ENCODE measurements at regions not wholly inside any gene's neighbourhood (a gene's known extent, or its start where the extent isn't known, plus 50 kb on each side); places are given as distances from the start of the nearest gene placed in this dataset.
"Not testable (repeated sequence)": the region's sequence is repeated elsewhere in the genome, so short reads cannot be mapped to it uniquely, and the experiment has no call there.

DNA sequence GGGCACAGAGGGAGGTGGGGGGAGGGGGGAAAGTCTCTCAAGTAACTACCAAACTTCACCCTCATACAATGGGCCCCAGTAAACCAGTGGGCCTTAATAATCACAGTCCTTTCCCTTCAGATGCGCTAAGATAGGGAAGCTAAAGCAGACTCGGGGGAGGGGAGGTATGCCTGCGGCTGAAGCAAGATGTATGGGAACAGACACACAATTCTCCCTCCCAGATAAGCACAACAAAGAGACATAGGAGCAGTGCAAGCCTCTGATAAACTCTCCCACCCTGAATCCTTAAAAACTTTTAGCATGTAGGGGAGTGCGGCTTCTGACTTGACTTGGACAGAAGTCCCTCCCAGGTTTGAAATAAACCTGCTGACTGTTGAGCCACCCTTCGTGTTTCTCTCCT lies 54.7 kb downstream of the PROP1 start:
- DNase-seq, result not testable (repeated sequence)

DNA sequence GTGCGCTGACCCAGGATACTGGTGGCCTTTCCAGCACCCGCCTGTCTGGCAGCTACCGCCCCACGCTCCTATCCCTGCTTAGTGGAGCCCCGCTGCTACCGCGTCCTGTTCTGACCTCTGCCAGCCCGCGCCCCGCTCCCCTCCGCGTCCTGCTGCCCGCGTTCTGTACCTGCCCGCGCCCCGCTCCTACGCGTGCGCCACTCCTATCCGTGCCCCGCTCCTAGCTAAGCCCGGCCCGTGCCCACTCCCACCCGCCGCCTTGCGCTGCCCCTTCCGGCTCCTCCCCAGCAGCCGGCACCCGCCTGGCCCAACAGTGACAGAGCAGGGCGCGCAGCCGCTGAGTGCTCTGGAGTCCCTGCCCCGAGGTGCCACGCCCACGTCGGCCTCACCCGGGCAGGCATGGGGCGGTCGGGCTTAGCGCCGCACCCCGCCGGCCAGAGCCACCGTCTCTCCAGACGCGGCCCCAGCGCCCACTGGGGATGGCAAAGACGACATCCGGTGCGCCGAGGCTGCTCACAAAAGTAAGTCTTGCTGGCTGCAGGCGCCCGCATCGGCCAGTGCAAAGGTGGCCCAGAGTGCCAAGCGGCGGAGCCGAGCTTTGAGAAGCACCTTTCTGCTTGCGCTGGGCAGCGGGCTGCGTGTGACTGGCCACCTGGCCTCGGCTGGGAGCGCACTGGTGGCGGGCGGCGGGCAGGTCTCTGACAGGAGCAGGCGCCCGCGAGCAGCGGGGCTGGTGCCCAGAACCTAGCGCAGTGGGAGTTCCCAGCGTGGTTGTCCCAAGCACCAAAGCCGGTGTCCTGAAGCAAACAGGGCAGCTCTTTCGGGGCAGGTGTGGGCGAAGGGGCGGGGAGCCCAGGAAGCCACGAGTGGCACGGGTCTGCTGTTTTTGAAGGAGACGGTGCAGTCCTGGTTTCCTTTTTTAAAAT lies 56.5 kb downstream of the PROP1 start:
- not testable (repeated sequence) for DNase-seq

DNA sequence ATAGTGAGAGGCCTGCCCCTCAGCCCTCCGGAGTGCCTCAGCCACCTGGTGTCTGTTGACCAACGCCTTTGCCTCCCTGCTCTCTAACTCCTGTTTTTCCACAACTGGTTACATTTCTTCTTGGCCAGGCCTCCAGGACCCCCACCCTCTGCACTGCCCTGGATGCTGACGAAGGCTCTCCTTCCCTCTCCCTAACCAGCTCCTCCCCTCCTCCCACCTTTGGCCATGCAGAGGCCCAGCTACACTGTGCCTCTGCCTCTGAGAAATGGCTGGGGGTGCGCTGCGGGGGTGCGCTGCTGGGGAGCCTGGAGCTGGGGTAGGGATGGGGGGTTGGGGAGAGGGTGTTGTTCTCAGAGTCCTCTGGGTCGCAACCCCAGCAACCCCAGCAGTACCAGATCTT lies 57.3 kb downstream of the PROP1 start:
- not testable (repeated sequence) for DNase-seq

DNA sequence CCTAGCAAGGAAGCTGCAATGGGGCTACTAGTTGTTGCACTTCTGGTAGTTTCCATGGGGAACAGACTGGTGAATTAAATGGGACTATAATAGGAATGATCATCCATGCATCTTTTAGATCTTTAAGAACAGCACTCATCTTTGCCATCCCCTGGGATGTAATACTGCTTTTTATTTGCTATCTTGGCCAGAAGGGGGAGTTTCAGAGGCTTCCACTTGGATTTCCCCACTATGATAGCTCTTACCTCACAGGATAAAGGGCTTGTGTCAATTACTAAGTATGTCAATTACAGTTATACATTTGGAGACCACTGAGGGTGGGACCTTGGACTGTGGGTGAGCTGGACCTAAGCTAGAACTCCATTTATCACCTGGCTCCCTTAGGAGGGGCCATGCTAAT lies 61.8 kb downstream of the PROP1 start:
- DNase-seq, result not testable (repeated sequence)

DNA sequence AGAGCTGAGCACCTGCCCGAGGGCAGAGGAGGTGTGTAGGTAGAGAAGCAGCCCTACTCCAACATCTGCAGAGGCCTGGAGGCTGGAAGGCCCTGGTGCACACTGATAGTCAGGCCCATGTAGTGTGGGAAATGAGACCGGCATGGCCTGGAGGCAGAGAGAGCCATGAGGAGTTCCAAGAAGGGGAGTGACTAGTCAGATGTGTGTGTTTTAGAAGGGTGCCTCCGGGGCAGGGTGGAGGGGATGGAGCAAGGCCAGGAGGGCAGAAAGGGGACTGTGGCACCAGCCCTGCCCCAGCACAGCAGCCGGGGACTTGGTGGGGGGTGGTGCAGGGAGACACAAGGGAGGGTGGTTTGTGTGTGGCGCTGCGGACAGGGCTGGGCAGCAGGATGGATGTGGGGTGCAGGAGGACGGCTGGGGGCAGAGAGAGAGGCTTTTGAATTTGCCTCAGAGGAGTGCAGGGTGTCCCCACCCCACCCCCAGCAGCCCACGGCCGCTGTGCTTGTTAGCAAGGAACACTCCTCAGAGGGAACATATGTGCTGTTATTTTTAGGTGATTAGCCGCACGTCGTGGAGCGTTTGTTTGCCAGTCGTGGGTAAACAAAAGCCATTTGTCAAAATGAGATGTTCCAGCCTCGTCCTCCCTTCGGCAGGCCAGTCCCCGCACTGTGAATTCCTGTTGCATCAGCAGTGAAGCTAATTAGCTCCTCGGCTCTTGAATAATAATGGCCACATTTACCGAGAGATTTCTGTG lies 65.6 kb downstream of the PROP1 start:
- peak; percentile 33 for DNase-seq

DNA sequence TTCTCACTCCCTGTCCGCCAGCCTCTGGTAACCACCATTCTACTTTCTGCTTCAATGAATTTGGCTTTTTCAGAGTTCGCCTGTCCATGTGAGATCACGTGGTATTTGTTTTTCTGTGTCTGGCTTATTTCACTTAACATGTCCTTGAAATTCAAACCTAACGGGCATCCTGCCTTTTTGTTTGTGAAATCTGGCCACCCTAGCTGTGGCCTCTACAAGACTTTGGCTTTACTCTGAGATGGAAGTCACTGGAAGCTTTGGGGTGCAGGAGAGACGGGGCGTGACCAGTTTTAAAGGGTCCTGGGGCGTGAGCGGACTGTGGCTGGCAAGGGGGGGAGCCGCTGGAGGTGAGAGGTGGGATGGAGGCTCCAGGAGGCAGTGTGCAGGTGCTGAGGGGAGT lies 66.4 kb downstream of the PROP1 start:
- not testable (repeated sequence) for DNase-seq

DNA sequence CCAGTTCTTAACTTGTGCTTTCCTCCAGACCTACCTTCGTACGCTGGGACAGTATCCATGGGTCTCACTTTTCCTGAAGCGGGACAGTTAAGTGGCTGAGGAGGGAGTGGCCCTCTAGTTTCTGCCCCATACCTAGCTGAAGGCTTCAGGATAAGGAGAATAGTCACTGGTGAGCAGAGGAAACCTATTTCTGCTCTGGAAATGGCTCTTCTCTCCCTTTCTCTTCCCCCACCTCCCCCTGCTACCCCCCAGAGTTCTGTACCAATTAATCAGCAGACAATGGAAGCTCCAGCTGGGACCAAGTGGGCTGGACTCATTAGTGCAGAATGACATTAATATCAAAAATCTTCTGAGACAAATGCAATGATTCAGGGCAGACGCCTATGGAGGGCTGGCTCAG lies 68.5 kb downstream of the PROP1 start:
- not testable (repeated sequence) for DNase-seq

DNA sequence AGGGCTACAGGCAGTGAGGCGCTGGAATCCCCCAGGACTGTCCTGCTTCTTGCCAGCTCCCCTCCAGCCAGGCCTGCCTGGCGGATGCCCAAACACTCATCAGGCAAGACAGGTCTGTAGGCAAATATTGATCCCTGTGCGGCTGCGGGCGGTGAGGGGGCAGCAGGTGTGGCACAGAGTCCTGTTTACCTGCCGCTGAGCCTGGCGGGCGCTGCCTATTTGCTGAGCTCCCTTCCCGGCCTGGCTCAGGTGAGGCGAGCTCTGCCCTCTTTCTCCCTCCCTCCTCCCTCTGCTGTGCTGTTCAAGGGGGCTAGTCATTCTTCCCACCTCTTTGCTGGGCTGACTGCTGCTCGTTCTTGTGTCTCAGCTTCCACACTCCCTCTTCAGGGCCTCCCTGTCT lies 71.5 kb downstream of the PROP1 start:
- not testable (repeated sequence) for DNase-seq

DNA sequence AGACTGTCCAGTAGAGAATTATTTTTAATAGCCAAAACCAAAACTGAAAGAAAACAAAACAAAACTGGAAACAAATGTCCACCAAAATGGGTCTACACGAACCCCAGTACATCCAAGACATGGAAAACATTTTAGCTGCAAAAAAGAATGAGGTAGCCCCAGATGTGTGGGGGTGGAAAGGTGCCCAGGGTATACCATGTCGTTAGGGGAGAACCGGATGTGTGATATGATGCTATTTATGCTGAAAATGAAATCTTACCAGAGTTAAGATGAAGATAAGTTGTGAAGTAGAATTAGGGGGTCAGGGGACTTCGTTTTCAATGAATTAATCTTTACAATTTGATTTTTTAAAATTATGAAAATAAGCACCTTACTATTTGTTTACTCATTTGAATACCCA lies 72.2 kb downstream of the PROP1 start:
- not testable (repeated sequence) for DNase-seq

DNA sequence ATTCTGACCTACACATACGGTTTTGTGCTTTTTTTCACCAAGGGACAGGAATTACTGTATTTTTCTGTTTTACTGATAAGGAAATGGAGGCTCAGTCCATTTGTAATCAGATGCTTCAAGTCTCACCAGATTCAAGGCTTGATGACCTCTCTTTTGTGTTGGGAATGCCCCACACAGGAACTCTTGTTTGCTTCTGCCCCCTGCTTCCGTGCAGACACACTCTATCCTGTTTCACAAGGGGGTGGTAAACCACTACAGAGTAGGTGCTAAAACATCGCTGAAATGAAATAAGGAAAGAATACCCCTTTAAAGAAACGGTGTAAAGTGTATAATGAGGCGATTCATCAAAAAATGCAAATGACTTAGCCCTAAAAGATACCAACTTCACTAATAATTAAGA lies 72.9 kb downstream of the PROP1 start:
- DNase-seq, result not testable (repeated sequence)

DNA sequence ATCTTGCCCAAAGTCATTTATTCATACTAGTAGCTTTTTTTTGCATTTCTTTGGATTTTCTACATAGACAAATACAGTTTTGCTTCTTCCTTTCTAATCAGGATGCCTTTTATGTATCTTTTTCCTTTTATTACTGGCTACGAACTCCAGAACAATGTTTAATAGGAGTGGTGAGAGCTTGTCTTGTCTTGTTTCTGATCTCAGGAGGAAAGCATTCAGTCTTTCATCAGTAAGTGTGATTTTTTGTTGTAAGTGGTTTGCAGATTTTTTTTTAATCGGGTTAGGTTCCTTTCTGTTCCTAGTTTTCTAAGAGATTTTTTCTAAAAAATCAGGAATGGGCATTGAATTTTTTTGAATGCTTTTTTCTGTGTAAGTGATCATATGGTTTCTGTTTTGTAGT lies 86.8 kb downstream of the PROP1 start:
- DNase-seq, result not testable (repeated sequence)

DNA sequence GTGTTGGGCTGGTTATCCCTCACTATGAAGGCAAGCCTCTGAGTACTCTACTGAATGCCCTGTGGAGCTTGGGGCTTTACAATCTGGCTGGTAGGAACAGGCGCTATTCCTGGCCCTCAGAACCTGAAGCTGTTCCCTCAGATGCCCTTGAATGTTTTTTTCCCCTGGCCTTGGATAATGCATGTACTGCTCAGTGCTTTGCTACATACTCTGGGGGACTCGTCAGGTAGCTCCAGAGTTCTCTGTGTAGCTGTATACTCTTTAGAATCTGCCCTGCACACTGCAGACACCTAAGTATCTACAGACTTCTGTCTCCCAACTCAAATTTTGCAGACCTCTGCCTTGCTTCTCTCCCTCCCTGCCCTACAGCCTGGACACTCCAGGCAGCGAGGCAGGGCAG lies 93.2 kb downstream of the PROP1 start:
- not testable (repeated sequence) for DNase-seq

DNA sequence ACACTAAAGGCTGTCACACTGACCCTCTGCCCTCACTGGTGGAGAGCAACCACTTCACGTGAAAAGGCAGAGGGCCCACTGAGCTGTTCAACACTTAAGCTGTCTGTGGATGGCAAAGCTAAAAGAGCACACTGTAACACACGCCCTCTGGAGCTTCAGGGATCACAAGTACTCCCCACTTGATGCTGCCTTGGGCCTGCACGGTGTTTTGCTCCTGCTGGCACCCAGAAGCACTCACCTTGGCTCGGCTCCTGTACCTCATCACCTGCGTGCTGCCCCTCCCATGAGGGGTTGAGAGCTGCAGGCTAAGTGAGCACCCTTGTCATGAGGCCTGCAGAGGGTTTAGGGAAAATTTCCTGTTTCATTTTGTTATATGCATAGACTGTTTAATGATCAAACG lies 96.0 kb downstream of the PROP1 start:
- DNase-seq, result not testable (repeated sequence)

DNA sequence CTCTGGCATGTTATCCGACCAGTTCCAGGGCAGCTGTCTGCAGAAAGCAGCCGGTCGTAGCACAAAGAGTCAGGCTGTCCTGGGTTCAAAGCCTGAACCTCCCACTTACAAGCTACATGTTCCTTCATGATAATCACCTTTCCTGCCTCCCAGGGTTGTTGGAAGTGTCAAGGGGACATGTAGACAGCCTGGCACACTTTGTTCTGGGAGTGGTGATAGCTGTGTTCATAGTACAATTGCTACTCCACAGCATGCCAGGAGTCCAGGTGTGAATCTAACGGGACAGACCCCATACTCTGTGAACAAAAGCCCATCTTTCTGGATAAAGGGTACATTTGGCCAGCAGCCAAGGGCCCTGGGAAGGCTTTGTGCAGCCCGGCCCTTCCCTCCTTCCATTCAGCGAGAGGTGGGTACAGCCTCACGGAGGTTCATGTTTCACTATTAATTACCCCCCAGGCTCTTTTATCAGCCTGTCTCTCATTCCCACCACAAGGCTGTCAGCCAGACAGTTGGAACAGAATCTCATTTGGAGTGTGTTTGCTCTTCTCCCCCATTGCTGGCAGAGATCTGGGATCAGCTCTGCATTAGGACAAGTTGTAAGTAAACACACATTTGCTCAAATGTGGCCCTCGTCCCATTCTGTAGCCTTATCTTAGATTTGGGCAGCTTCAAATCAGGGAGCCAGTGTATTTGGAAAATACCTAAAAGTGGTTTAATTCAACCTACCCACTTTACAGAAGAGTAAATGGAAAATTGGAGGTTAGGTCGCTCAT lies 101.2 kb downstream of the PROP1 start:
- DNase-seq, result not testable (repeated sequence)

DNA sequence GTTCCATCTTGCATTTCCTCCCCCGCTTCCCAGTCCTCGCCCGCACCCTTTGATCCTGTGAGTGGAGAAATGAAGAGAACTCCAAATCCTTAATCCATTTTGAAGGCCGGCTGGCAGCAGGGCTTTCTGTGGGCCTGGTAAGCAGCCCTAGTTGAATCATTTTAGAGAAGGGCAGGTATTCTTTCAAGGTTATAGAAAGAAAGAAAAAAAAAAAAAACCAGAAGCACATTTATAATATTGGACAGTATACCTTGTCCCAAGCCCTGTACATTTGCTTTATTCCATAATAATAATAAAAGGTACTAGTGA lies 103.7 kb downstream of the PROP1 start:
- DNase-seq, result not testable (repeated sequence)

DNA sequence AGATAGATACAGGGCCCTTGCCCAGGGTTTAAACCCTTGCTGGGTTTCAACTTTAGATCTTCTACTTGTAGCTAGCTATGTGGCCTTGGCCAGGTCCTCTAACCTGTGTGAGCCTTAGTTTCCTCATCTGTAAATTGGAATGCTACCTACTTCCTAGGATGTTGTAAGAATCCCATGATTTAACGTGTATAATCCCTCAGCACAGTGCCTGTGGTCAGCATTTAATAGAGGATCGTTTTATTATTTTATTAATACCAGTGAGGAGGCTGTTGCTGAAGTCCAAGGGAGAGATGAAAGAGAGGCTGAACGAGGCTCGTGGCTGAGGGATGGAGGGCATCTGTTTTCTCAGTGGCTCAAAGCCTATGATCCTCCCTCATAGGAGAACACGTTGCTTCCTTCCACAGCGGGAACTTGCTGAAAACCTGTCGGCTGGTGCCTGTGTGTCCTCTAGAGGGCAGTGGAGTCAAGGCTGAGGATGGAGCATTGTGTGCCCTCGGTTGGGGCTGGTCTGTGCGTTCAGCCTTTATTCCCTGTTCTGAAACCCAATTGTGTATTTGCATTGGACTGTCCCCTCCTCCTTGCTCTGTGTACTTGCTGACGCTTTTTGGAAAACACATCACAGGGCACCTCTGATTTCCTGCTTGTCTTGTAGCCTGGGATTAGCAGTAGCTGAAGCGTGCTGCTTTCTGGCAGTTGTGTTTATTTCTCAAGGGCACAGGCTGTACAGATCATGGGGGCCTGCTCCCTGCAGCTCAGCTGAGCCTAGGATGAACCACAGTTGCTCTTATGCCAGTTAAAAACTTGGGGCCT lies 104.3 kb downstream of the PROP1 start:
- not testable (repeated sequence) for DNase-seq

DNA sequence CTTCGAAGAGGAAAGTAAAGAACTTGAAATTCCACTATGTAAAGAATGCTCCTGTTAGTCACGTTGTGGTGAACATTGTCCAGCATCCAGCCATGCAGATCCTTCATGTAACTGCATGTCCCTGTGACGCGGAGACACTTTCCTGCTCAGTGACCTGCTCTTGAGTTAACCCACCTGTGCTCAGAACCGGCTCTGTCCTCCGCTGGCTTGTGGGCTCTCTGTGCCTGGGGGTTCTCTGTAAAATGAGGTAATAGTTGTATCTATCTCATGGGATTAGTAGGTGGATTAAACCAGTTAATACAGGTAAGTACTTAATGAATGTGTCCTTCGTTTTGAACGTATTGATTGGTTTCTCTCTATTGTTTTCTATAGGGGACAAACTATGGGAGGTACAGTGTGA lies 100.6 kb upstream of the FAM153A start:
- not testable (repeated sequence) for DNase-seq

DNA sequence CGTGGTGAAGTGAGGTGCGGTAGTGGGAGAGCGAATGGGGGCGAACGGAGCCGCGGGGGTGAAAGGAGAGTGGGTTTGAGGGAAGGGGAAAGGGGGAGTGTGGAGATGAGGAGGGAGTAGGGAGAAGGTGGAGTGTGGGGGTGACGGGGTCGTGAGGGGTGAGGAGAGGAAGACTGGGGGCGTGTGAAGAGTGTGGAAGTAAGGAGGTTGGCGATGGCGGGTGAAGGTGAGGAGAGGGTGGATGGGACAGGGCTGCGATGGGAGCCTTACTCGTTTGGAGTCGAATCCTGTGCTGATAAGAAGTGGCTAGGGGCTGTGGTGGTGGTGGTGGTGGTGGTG lies 93.2 kb upstream of the FAM153A start:
- DNase-seq, result not testable (repeated sequence)

DNA sequence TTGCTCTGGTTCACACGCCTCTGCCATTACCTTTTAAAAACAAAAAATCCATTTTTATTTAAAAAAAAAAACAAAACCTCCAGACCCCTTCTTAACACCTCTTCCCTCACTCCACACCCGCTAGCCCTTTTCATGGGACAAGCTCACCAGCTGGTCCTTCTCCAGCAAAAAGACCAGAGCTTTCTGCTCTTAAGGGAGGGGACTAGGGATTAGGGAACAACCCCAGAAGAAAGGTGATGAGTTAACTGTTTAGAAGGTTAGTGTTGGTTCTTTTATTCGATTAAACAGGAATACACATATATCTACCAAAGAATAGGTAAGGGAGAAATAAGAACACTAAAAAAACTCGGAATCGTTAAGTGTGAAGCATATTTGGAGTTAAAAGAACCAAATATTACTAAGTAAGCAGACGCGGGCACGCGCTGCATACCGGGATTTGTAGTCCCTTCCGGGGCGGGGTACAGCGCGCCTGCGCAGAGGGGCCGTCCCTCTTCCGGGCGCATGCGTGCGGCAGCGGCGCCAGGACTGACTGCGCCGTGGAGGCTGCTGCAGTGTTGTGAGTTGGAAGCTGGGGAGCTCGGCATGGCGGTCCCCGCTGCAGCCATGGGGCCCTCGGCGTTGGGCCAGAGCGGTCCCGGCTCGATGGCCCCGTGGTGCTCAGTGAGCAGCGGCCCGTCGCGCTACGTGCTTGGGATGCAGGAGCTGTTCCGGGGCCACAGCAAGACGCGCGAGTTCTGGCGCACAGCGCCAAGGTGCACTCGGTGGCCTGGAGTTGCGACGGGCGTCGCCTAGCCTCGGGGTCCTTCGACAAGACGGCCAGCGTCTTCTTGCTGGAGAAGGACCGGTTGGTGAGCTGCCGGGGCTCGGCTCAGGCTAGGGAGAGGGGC lies 92.6 kb upstream of the FAM153A start:
- DNase-seq, result not testable (repeated sequence)

DNA sequence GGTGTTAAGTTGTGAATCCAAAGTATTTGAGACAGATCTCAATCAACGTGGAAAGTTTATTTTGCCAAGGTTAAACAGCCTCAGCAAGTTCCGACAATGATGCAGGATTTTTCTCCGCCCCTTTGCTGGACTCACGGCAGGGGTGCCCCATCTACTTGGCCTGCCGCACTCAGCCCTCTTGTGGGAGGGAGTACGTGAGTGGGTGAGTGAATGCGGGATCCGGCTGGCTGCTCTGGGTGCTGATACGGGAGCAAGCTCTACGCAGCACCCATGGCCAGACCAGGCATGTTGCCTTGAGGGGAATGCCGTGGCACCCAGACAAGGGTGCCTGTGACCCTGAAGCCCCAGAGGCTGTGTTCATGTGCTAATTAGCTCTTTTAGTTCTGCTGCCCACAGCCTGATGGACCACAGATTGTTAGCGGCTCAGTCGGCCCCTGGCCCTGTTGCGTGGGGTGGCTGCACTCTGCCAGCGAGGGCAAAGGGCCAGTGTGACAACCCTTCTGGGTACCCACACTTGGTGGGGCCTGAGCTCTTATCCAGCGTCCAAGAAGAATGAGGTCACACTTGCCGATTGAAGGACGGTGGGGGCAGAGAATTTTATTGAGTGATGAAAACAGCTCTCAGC lies 81.2 kb upstream of the FAM153A start:
- DNase-seq, result not testable (repeated sequence)

DNA sequence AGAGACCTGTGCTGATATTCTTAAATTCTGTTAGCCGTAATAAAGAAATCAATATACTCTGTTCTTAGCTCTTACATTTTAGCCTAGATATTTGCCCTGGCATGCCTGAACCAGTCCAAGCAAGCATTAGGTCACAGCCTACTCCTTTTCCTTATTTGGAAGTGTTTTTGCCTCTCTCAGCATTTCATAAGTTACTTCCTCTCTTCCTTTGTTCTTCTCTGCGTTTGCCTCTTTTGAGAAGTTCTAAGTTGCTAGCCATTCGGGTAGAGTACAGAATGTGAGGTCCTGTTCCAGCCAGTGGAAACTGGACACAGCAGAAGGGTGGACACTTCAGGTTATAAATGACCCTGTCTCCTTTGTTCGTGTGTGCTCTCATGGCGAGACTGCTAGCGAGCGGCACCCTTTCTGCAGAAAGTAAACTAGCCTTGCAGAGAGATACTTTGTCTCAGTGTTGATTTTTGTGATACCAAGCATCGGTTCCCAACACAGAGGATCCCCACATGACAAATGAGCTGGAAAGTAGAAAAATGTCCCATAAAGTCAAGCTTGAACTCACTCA lies 75.0 kb upstream of the FAM153A start:
- DNase-seq, result not testable (repeated sequence)

All from NCI-H1694 (cell line).